A549 (cell line): ENCODE measurements at regions not wholly inside any gene's neighbourhood (a gene's known extent, or its start where the extent isn't known, plus 50 kb on each side); places are given as distances from the start of the nearest gene placed in this dataset.

Experiments
- BHLHE40 ChIP-seq: IDR thresholded peaks from 2 replicates; pipeline ENCODE4 v1.6.1; 2012; ENCODE audit warnings: low read depth, low read length, inconsistent platforms
- NFE2L2 ChIP-seq: fragments of 150-350 bp; conservative IDR thresholded peaks from 2 replicates; pipeline ENCODE4 v1.6.1; 2014; ENCODE audit warnings: low read length
- PHF8 ChIP-seq: fragments of 200-600 bp; sonication (generic); IDR thresholded peaks from 2 replicates; pipeline ENCODE4 v1.6.1; 2016; ENCODE audit warnings: low read depth, mild to moderate bottlenecking, antibody characterized with exemption, moderate library complexity, borderline replicate concordance
- POLR2A ChIP-seq: IDR thresholded peaks from 2 replicates; pipeline ENCODE4 v1.6.1; 2012; ENCODE audit warnings: mild to moderate bottlenecking, low read length
- RAD21 ChIP-seq, 2 experiments: fragments of >200 bp in 1 of 2; sonication (Bioruptor Twin) in 1 of 2; formaldehyde crosslinking in 1 of 2; IDR thresholded peaks in 1 of 2; conservative IDR thresholded peaks in 1 of 2; 2 replicates in 1 of 2; 3 replicates in 1 of 2; pipeline ENCODE4 v1.6.1; 2012 to 2018; ENCODE audit warnings: inconsistent platforms in 1 of 2
- RARB ChIP-seq: fragments of 250-450 bp; sonication (Bioruptor Pico); IDR thresholded peaks from 2 replicates; pipeline ENCODE4 v1.8.0; 2021; ENCODE audit warnings: mild to moderate bottlenecking, moderate library complexity
- SMC3 ChIP-seq: fragments of >200 bp; sonication (Bioruptor Twin); formaldehyde crosslinking; IDR thresholded peaks from 3 replicates; pipeline ENCODE4 v1.6.1; 2018; ENCODE audit warnings: inconsistent platforms
- TP53 ChIP-seq: fragments of 250-450 bp; sonication (Bioruptor Pico); IDR thresholded peaks from 2 replicates; pipeline ENCODE4 v1.5.0; 2021; ENCODE audit warnings: mild to moderate bottlenecking, moderate library complexity
- TF ChIP-seq, protein P1 (sequence below): fragments of >200 bp; sonication (Bioruptor Twin); formaldehyde crosslinking; IDR thresholded peaks from 3 replicates; pipeline ENCODE4 v1.5.1; 2016
- TF ChIP-seq, protein P2 (sequence below): fragments of 250-450 bp; sonication (Bioruptor Pico); IDR thresholded peaks from 2 replicates; pipeline ENCODE4 v1.5.0; 2021; ENCODE audit warnings: mild to moderate bottlenecking, moderate library complexity, borderline replicate concordance

DNA sequence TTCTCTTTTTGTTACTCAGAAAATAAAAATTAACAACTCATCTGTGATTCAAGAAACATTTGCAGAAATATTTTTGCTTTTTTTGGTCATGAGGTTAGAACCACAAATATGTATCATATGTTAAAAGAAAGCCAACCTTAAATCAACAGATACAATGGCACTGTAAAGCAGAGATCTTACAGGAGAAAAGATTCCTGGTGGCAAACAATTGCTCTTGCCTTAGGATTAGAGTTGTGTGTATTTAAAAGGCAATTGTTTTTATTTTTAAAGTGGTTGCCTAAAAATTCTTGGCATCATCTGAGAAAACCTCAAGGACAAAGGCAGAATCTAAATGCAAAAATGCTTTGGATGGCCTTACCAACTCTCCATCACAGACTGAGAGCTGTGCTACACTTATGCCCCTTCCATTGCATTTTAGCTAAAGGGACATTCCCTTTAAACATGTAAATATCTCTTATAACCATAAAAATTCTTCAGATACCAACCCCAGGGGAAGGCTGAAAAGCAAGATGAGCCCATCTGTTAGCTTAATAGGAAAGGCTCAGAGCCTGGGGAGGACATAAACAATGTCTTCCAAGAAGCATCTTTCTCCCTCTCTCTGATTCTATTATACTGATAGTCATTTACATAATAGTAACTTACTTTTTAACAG lies 100.4 kb downstream of the FAM114A2 start:
- TF ChIP-seq PHF8 (no peak), RARB (CRISPR knock-in tag) (no peak), POLR2A (no peak), NFE2L2 (no peak), SMC3 (no peak), BHLHE40 (no peak), RAD21 (conservative IDR thresholded peaks at IDR 0.05 in 1 of 2, IDR thresholded peaks at IDR 0.05 in 1 of 2) (no peak), TP53 (no peak)
- TF ChIP-seq, protein P1, sequence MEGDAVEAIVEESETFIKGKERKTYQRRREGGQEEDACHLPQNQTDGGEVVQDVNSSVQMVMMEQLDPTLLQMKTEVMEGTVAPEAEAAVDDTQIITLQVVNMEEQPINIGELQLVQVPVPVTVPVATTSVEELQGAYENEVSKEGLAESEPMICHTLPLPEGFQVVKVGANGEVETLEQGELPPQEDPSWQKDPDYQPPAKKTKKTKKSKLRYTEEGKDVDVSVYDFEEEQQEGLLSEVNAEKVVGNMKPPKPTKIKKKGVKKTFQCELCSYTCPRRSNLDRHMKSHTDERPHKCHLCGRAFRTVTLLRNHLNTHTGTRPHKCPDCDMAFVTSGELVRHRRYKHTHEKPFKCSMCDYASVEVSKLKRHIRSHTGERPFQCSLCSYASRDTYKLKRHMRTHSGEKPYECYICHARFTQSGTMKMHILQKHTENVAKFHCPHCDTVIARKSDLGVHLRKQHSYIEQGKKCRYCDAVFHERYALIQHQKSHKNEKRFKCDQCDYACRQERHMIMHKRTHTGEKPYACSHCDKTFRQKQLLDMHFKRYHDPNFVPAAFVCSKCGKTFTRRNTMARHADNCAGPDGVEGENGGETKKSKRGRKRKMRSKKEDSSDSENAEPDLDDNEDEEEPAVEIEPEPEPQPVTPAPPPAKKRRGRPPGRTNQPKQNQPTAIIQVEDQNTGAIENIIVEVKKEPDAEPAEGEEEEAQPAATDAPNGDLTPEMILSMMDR: no peak
- TF ChIP-seq, protein P2, sequence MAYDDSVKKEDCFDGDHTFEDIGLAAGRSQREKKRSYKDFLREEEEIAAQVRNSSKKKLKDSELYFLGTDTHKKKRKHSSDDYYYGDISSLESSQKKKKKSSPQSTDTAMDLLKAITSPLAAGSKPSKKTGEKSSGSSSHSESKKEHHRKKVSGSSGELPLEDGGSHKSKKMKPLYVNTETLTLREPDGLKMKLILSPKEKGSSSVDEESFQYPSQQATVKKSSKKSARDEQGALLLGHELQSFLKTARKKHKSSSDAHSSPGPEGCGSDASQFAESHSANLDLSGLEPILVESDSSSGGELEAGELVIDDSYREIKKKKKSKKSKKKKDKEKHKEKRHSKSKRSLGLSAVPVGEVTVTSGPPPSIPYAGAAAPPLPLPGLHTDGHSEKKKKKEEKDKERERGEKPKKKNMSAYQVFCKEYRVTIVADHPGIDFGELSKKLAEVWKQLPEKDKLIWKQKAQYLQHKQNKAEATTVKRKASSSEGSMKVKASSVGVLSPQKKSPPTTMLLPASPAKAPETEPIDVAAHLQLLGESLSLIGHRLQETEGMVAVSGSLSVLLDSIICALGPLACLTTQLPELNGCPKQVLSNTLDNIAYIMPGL (CRISPR knock-in tag): no peak
